SJCRH30 (cell line): ENCODE measurements at regions not wholly inside any gene's neighbourhood (a gene's known extent, or its start where the extent isn't known, plus 50 kb on each side); places are given as distances from the start of the nearest gene placed in this dataset.

Source experiments
- DNase-seq, 2 experiments: peaks; one replicate each; pipeline ENCODE4 v3.0.0-alpha.2; 2015 to 2020
- H3K27ac ChIP-seq: fragments of 250-450 bp; sonication (Bioruptor Pico); 2 replicates; pipeline ENCODE4 v1.5.1; 2020; ENCODE audit warnings: mild to moderate bottlenecking, moderate library complexity
- H3K27me3 ChIP-seq: fragments of 250-450 bp; sonication (Bioruptor Pico); 2 replicates; pipeline ENCODE4 v1.5.1; 2020; ENCODE audit warnings: mild to moderate bottlenecking, moderate library complexity
- H3K36me3 ChIP-seq: fragments of 250-450 bp; sonication (Bioruptor Pico); 2 replicates; pipeline ENCODE4 v1.5.1; 2020; ENCODE audit warnings: mild to moderate bottlenecking, moderate library complexity
- H3K4me1 ChIP-seq: fragments of 250-450 bp; sonication (Bioruptor Pico); 2 replicates; pipeline ENCODE4 v1.5.1; 2020; ENCODE audit warnings: mild to moderate bottlenecking, moderate library complexity
- H3K4me3 ChIP-seq: fragments of 250-450 bp; sonication (Bioruptor Pico); 2 replicates; pipeline ENCODE4 v1.5.1; 2020; ENCODE audit warnings: mild to moderate bottlenecking, moderate library complexity
- H3K9me3 ChIP-seq: fragments of 250-450 bp; sonication (Bioruptor Pico); replicated peaks from 2 replicates; pipeline ENCODE4 v1.5.1; 2020; ENCODE audit warnings: mild to moderate bottlenecking, moderate library complexity

GRCh38 chr7:145020454-145020853 lies 184.6 kb upstream of the TPK1 start:
- Histone ChIP-seq H3K9me3 (no peaks in the 10 kb centered on the region), H3K4me1 (no peaks in the 10 kb centered on the region; the same call in 1 of the 2 replicates), H3K27me3 (no peaks in the 10 kb centered on the region), H3K4me3 (no peak overlapping the region), H3K27ac (no peak overlapping the region), H3K36me3 (no peaks in the 10 kb centered on the region)
- no peak for DNase-seq

- Histone ChIP-seq H3K4me1 (no peaks in the 10 kb centered on the region; the same call in 1 of the 2 replicates), H3K4me3 (no peak overlapping the region), H3K27ac (no peak overlapping the region), H3K36me3 (peaks cover 2% of the 10 kb centered on the region; the same call in 1 of the 2 replicates), H3K27me3 (no peaks in the 10 kb centered on the region), H3K9me3 (no peaks in the 10 kb centered on the region)
- DNase-seq = peak; percentile 21 to 53
Measured at GRCh38 chr7:145016068-145016467, 180.2 kb upstream of the TPK1 start.

- Histone ChIP-seq H3K27ac (no peak overlapping the region), H3K4me1 (no peaks in the 10 kb centered on the region), H3K9me3 (no peaks in the 10 kb centered on the region), H3K4me3 (no peak overlapping the region), H3K36me3 (peaks cover 2% of the 10 kb centered on the region; the same call in 1 of the 2 replicates), H3K27me3 (no peaks in the 10 kb centered on the region)
- DNase-seq = no peak
Measured at GRCh38 chr7:145009876-145010275, 174.0 kb upstream of the TPK1 start.

- no peak for DNase-seq
- H3K9me3 ChIP-seq = no peaks in the 10 kb centered on the region
- no peak overlapping the region for H3K27ac ChIP-seq
- H3K27me3 ChIP-seq = no peaks in the 10 kb centered on the region
- no peak overlapping the region for H3K4me3 ChIP-seq
- H3K36me3 ChIP-seq = no peaks in the 10 kb centered on the region
- H3K4me1 ChIP-seq = no peaks in the 10 kb centered on the region
Measured at GRCh38 chr7:145005601-145006000, 169.7 kb upstream of the TPK1 start.

- Histone ChIP-seq H3K27me3 (no peaks in the 10 kb centered on the region), H3K4me1 (no peaks in the 10 kb centered on the region), H3K27ac (no peak overlapping the region), H3K36me3 (no peaks in the 10 kb centered on the region), H3K4me3 (no peak overlapping the region), H3K9me3 (no peaks in the 10 kb centered on the region; the same call in 1 of the 2 replicates)
- DNase-seq = no peak
Measured at GRCh38 chr7:144997512-144997911, 161.7 kb upstream of the TPK1 start.

- Histone ChIP-seq H3K4me3 (no peak overlapping the region), H3K9me3 (no peaks in the 10 kb centered on the region; the same call in 1 of the 2 replicates), H3K27me3 (no peaks in the 10 kb centered on the region), H3K27ac (no peak overlapping the region), H3K4me1 (no peaks in the 10 kb centered on the region), H3K36me3 (no peaks in the 10 kb centered on the region)
- no peak for DNase-seq
Measured at GRCh38 chr7:144995495-144995894, 159.6 kb upstream of the TPK1 start.

- no peaks in the 10 kb centered on the region for H3K4me1 ChIP-seq
- H3K9me3 ChIP-seq = no peaks in the 10 kb centered on the region; the same call in 1 of the 2 replicates
- no peaks in the 10 kb centered on the region for H3K27me3 ChIP-seq
- no peak overlapping the region for H3K4me3 ChIP-seq
- DNase-seq = no peak
- no peak overlapping the region for H3K27ac ChIP-seq
- no peaks in the 10 kb centered on the region for H3K36me3 ChIP-seq
Measured at GRCh38 chr7:144991041-144991440, 155.2 kb upstream of the TPK1 start.

- Histone ChIP-seq H3K27me3 (no peaks in the 10 kb centered on the region), H3K27ac (no peak overlapping the region), H3K9me3 (no peaks in the 10 kb centered on the region), H3K4me1 (no peaks in the 10 kb centered on the region), H3K4me3 (no peak overlapping the region), H3K36me3 (no peaks in the 10 kb centered on the region)
- no peak for DNase-seq
Measured at GRCh38 chr7:144987686-144988085, 151.8 kb upstream of the TPK1 start.

GRCh38 chr7:144982133-144982532 lies 146.3 kb upstream of the TPK1 start:
- Histone ChIP-seq H3K36me3 (no peaks in the 10 kb centered on the region), H3K27me3 (no peaks in the 10 kb centered on the region), H3K4me3 (no peak overlapping the region), H3K4me1 (no peaks in the 10 kb centered on the region), H3K27ac (no peak overlapping the region), H3K9me3 (no peaks in the 10 kb centered on the region)
- no peak for DNase-seq

GRCh38 chr7:144975882-144976281 lies 140.0 kb upstream of the TPK1 start:
- Histone ChIP-seq H3K27ac (no peak overlapping the region), H3K27me3 (no peaks in the 10 kb centered on the region), H3K9me3 (no peaks in the 10 kb centered on the region), H3K36me3 (no peaks in the 10 kb centered on the region), H3K4me3 (no peak overlapping the region), H3K4me1 (no peaks in the 10 kb centered on the region)
- no peak for DNase-seq

GRCh38 chr7:144969787-144970186 lies 133.9 kb upstream of the TPK1 start:
- H3K27ac ChIP-seq = no peak overlapping the region
- H3K36me3 ChIP-seq = no peaks in the 10 kb centered on the region
- H3K27me3 ChIP-seq = no peaks in the 10 kb centered on the region
- H3K4me1 ChIP-seq = no peaks in the 10 kb centered on the region
- no peak for DNase-seq
- H3K4me3 ChIP-seq = no peak overlapping the region
- no peaks in the 10 kb centered on the region for H3K9me3 ChIP-seq

- Histone ChIP-seq H3K27me3 (no peaks in the 10 kb centered on the region), H3K4me1 (no peaks in the 10 kb centered on the region), H3K27ac (no peak overlapping the region), H3K4me3 (no peak overlapping the region), H3K9me3 (no peaks in the 10 kb centered on the region), H3K36me3 (no peaks in the 10 kb centered on the region)
- DNase-seq = no peak
Measured at GRCh38 chr7:144960763-144961162, 124.9 kb upstream of the TPK1 start.

GRCh38 chr7:144957998-144958397 lies 122.1 kb upstream of the TPK1 start:
- Histone ChIP-seq H3K36me3 (no peaks in the 10 kb centered on the region), H3K4me3 (no peak overlapping the region)

GRCh38 chr7:144955422-144955821 lies 119.6 kb upstream of the TPK1 start:
- no peaks in the 10 kb centered on the region for H3K4me1 ChIP-seq
- no peak overlapping the region for H3K27ac ChIP-seq
- no peaks in the 10 kb centered on the region for H3K36me3 ChIP-seq
- H3K27me3 ChIP-seq = no peaks in the 10 kb centered on the region
- DNase-seq = no peak
- H3K9me3 ChIP-seq = no peaks in the 10 kb centered on the region; the same call in 1 of the 2 replicates
- H3K4me3 ChIP-seq = no peak overlapping the region

More at GRCh38 chr7:144957998-144958397, 122.1 kb upstream of the TPK1 start:
- H3K4me1 ChIP-seq = no peaks in the 10 kb centered on the region
- H3K27ac ChIP-seq = no peak overlapping the region
- no peaks in the 10 kb centered on the region for H3K27me3 ChIP-seq
- no peaks in the 10 kb centered on the region for H3K9me3 ChIP-seq
- no peak for DNase-seq

- no peak overlapping the region for H3K27ac ChIP-seq
- no peak overlapping the region for H3K4me3 ChIP-seq
- H3K27me3 ChIP-seq = no peaks in the 10 kb centered on the region
- no peaks in the 10 kb centered on the region for H3K9me3 ChIP-seq
- no peaks in the 10 kb centered on the region for H3K36me3 ChIP-seq
- DNase-seq = no peak
- no peaks in the 10 kb centered on the region for H3K4me1 ChIP-seq
Measured at GRCh38 chr7:144941127-144941526, 105.3 kb upstream of the TPK1 start.

GRCh38 chr7:144937199-144937598 lies 101.3 kb upstream of the TPK1 start:
- no peaks in the 10 kb centered on the region for H3K36me3 ChIP-seq
- DNase-seq = no peak
- no peaks in the 10 kb centered on the region for H3K4me1 ChIP-seq
- no peaks in the 10 kb centered on the region for H3K27me3 ChIP-seq
- no peaks in the 10 kb centered on the region for H3K9me3 ChIP-seq
- no peak overlapping the region for H3K27ac ChIP-seq
- H3K4me3 ChIP-seq = no peak overlapping the region
